ENCODE measurements at regions not wholly inside any gene's neighbourhood (a gene's known extent, or its start where the extent isn't known, plus 50 kb on each side); places are given as distances from the start of the nearest gene placed in this dataset.

- DNase-seq (ENCODE audit: low read depth in 1 of 2, low spot score in 1 of 2) = no peak
- in situ Hi-C loops (cut with HindIII; ENCODE audit: low pct_unique_long_range_greater_than_20kb, low sequenced_read_pairs) = no loop called here
- TF ChIP-seq JUND (IDR thresholded peaks at IDR 0.05; ENCODE audit: low read depth) = no peak
Observed at GRCh38 chr14:83196236-83196635, 1662.6 kb upstream of the SEL1L start.

GRCh38 chr14:83197271-83197670 is 1663.6 kb upstream of the SEL1L start:
- no peak for TF ChIP-seq JUND (IDR thresholded peaks at IDR 0.05; ENCODE audit: low read depth)
- no peak for DNase-seq (ENCODE audit: low read depth in 1 of 2, low spot score in 1 of 2)
- in situ Hi-C loops (cut with HindIII; ENCODE audit: low pct_unique_long_range_greater_than_20kb, low sequenced_read_pairs) = no loop called here

- DNase-seq (ENCODE audit: low read depth in 1 of 2, low spot score in 1 of 2) = no peak
- in situ Hi-C loops (cut with HindIII; ENCODE audit: low pct_unique_long_range_greater_than_20kb, low sequenced_read_pairs) = no loop called here
- TF ChIP-seq JUND (IDR thresholded peaks at IDR 0.05; ENCODE audit: low read depth) = no peak
Observed at GRCh38 chr14:83207550-83207949, 1673.9 kb upstream of the SEL1L start.

GRCh38 chr14:83208341-83208740 is 1674.7 kb upstream of the SEL1L start:
- no peak for DNase-seq (ENCODE audit: low read depth in 1 of 2, low spot score in 1 of 2)
- in situ Hi-C loops (cut with HindIII; ENCODE audit: low pct_unique_long_range_greater_than_20kb, low sequenced_read_pairs) = no loop called here
- no peak for TF ChIP-seq JUND (IDR thresholded peaks at IDR 0.05; ENCODE audit: low read depth)

- DNase-seq (ENCODE audit: low read depth in 1 of 2, low spot score in 1 of 2) = no peak
- in situ Hi-C loops (cut with HindIII; ENCODE audit: low pct_unique_long_range_greater_than_20kb, low sequenced_read_pairs) = no loop called here
- no peak for TF ChIP-seq JUND (IDR thresholded peaks at IDR 0.05; ENCODE audit: low read depth)
Observed at GRCh38 chr14:83217492-83217891, 1683.8 kb upstream of the SEL1L start.

GRCh38 chr14:83247924-83248639 is 1714.4 kb upstream of the SEL1L start:
- no peak for DNase-seq (ENCODE audit: low read depth in 1 of 2, low spot score in 1 of 2)
- in situ Hi-C loops (cut with HindIII; ENCODE audit: low pct_unique_long_range_greater_than_20kb, low sequenced_read_pairs) = no loop called here
- no peak for TF ChIP-seq JUND (IDR thresholded peaks at IDR 0.05; ENCODE audit: low read depth)

- in situ Hi-C loops (cut with HindIII; ENCODE audit: low pct_unique_long_range_greater_than_20kb, low sequenced_read_pairs) = no loop called here
- no peak for TF ChIP-seq JUND (IDR thresholded peaks at IDR 0.05; ENCODE audit: low read depth)
- no peak for DNase-seq (ENCODE audit: low read depth in 1 of 2, low spot score in 1 of 2)
Observed at GRCh38 chr14:83251402-83251801, 1717.7 kb upstream of the SEL1L start.

GRCh38 chr14:83253870-83254269 is 1720.2 kb upstream of the SEL1L start:
- no peak for DNase-seq (ENCODE audit: low read depth in 1 of 2, low spot score in 1 of 2)
- in situ Hi-C loops (cut with HindIII; ENCODE audit: low pct_unique_long_range_greater_than_20kb, low sequenced_read_pairs) = no loop called here
- no peak for TF ChIP-seq JUND (IDR thresholded peaks at IDR 0.05; ENCODE audit: low read depth)

GRCh38 chr14:83255015-83255726 is 1721.5 kb upstream of the SEL1L start:
- in situ Hi-C loops (cut with HindIII; ENCODE audit: low pct_unique_long_range_greater_than_20kb, low sequenced_read_pairs) = no loop called here
- DNase-seq (ENCODE audit: low read depth in 1 of 2, low spot score in 1 of 2) = no peak
- no peak for TF ChIP-seq JUND (IDR thresholded peaks at IDR 0.05; ENCODE audit: low read depth)

- no peak for DNase-seq (ENCODE audit: low read depth in 1 of 2, low spot score in 1 of 2)
- no peak for TF ChIP-seq JUND (IDR thresholded peaks at IDR 0.05; ENCODE audit: low read depth)
- in situ Hi-C loops (cut with HindIII; ENCODE audit: low pct_unique_long_range_greater_than_20kb, low sequenced_read_pairs) = no loop called here
Observed at GRCh38 chr14:83255727-83256090, 1722.1 kb upstream of the SEL1L start.

- in situ Hi-C loops (cut with HindIII; ENCODE audit: low pct_unique_long_range_greater_than_20kb, low sequenced_read_pairs) = no loop called here
- TF ChIP-seq JUND (IDR thresholded peaks at IDR 0.05; ENCODE audit: low read depth) = no peak
- DNase-seq (ENCODE audit: low read depth in 1 of 2, low spot score in 1 of 2) = no peak
Observed at GRCh38 chr14:83257466-83258439, 1724.1 kb upstream of the SEL1L start.

- TF ChIP-seq JUND (IDR thresholded peaks at IDR 0.05; ENCODE audit: low read depth) = no peak
- DNase-seq (ENCODE audit: low read depth in 1 of 2, low spot score in 1 of 2) = no peak
- in situ Hi-C loops (cut with HindIII; ENCODE audit: low pct_unique_long_range_greater_than_20kb, low sequenced_read_pairs) = no loop called here
Observed at GRCh38 chr14:83260751-83261150, 1727.1 kb upstream of the SEL1L start.

GRCh38 chr14:83269583-83269982 is 1735.9 kb upstream of the SEL1L start:
- no peak for TF ChIP-seq JUND (IDR thresholded peaks at IDR 0.05; ENCODE audit: low read depth)
- in situ Hi-C loops (cut with HindIII; ENCODE audit: low pct_unique_long_range_greater_than_20kb, low sequenced_read_pairs) = no loop called here
- no peak for DNase-seq (ENCODE audit: low read depth in 1 of 2, low spot score in 1 of 2)

Data from T47D (cell line).